HepG2 (cell line): ENCODE measurements at regions not wholly inside any gene's neighbourhood (a gene's known extent, or its start where the extent isn't known, plus 50 kb on each side); places are given as distances from the start of the nearest gene placed in this dataset.

Experiments
- ATAC-seq: fragments of 200-7000 bp; cut with Tn5 transposase; 3 replicates; pipeline ENCODE4 v1.9.1; 2020; ENCODE audit warnings: mild to moderate bottlenecking, moderate library complexity
- BruUV-seq: library from RNA; stranded (reverse); fragments of 400-500 nt; replicated peaks from 2 replicates; lab custom pipeline; 2021; lab: Mats Ljungman, UMichigan
- CTCF ChIA-PET: fragments of 300-600 bp; formaldehyde crosslinking; extraction: SDS; loops from one replicate; lab custom pipeline; 2021; ENCODE audit warnings: low total read pairs, inconsistent platforms, low intra/inter-chr PET ratio; lab: Yijun Ruan, JAX
- POLR2A ChIA-PET: fragments of 350-600 bp; sonication (Branson Sonifier 250); formaldehyde crosslinking; loops from one replicate; lab custom pipeline; 2020; ENCODE audit warnings: antibody characterized with exemption, inconsistent platforms; lab: Yijun Ruan, JAX
- DNase-seq: peaks from one replicate; pipeline ENCODE4 v3.0.0-alpha.2; 2015; ENCODE audit warnings: low spot score
- FAIRE-seq: peaks from 3 replicates; lab custom pipeline; 2011; peaks lifted over from hg19 to GRCh38; lab: Jason Lieb, UNC
- H2AFZ ChIP-seq: one replicate; pipeline ENCODE4 v1.6.1; 2011; ENCODE audit warnings: low read length, inconsistent platforms
- H3K27ac ChIP-seq: fragments of 300-600 bp; 3 replicates; pipeline ENCODE4 v1.8.0; 2011; ENCODE audit warnings: mixed run types, mild to moderate bottlenecking, mixed read lengths, low read length, inconsistent platforms; ENCODE audit not compliant: insufficient read depth; ENCODE audit errors: extremely low read length
- H3K27me3 ChIP-seq, 2 experiments: fragments of 200-600 bp in 1 of 2; 2 replicates in 1 of 2; 3 replicates in 1 of 2; pipeline versions ENCODE4 v1.6.0 to v1.8.0; 2011; ENCODE audit warnings: low read length in 2 of 2, mild to moderate bottlenecking in 2 of 2, moderate library complexity in 2 of 2, inconsistent platforms in 1 of 2; ENCODE audit not compliant: insufficient read depth in 2 of 2, control insufficient read depth in 1 of 2
- H3K36me3 ChIP-seq, 2 experiments: fragments of 200-600 bp in 1 of 2; replicated peaks in 1 of 2; 2 replicates in 1 of 2; 3 replicates in 1 of 2; pipeline versions ENCODE4 v1.5.1 to v1.8.0; 2011; ENCODE audit warnings: low read length in 2 of 2, inconsistent platforms in 1 of 2; ENCODE audit not compliant: insufficient read depth in 2 of 2, control insufficient read depth in 1 of 2
- H3K4me1 ChIP-seq: 2 replicates; pipeline ENCODE4 v1.5.1; 2012; ENCODE audit warnings: low read length, inconsistent platforms; ENCODE audit not compliant: insufficient read depth
- H3K4me2 ChIP-seq: 2 replicates; pipeline ENCODE4 v1.6.0; 2011; ENCODE audit warnings: low read depth, low read length, inconsistent platforms
- H3K4me3 ChIP-seq, 3 experiments: fragments of 200-600 bp in 1 of 3; sonication (generic), shearing (Covaris generic) in 1 of 3; replicated peaks in 1 of 3; 2 replicates each; pipeline ENCODE4 v1.5.1; 2011 to 2016; ENCODE audit warnings: low read length in 3 of 3, inconsistent platforms in 2 of 3, low read depth in 2 of 3, mild to moderate bottlenecking in 2 of 3, control low read depth in 1 of 3, mixed read lengths in 1 of 3; ENCODE audit not compliant: insufficient read depth in 1 of 3
- H3K79me2 ChIP-seq: one replicate; pipeline ENCODE4 v1.6.1; 2011; ENCODE audit warnings: low read length, inconsistent platforms; ENCODE audit not compliant: insufficient read depth
- H3K9ac ChIP-seq: 2 replicates; pipeline ENCODE4 v1.6.0; 2011; ENCODE audit warnings: mild to moderate bottlenecking, low read depth, low read length, inconsistent platforms; ENCODE audit not compliant: insufficient read depth
- H3K9me3 ChIP-seq: 2 replicates; pipeline ENCODE4 v1.5.1; 2012; ENCODE audit warnings: mild to moderate bottlenecking, low read length
- H4K20me1 ChIP-seq: 2 replicates; pipeline ENCODE4 v1.6.0; 2011; ENCODE audit warnings: inconsistent platforms, mild to moderate bottlenecking, low read length, moderate library complexity; ENCODE audit not compliant: insufficient read depth
- KDM2A ChIP-seq: sonication (generic); formaldehyde crosslinking; IDR thresholded peaks from 2 replicates; pipeline ENCODE4 v1.4.0; 2020; ENCODE audit warnings: low read depth, missing genetic modification reagents, borderline replicate concordance
- MYC ChIP-seq: sonication (generic); formaldehyde crosslinking; IDR thresholded peaks from 2 replicates; pipeline ENCODE4 v1.9.0; 2021; ENCODE audit warnings: missing genetic modification reagents, borderline replicate concordance
- NFE2 ChIP-seq: sonication (generic); formaldehyde crosslinking; IDR thresholded peaks from 2 replicates; pipeline ENCODE4 v1.4.0; 2020; ENCODE audit warnings: missing genetic modification reagents
- NFYB ChIP-seq: sonication (generic); formaldehyde crosslinking; IDR thresholded peaks from 2 replicates; pipeline ENCODE4 v1.4.0; 2020; ENCODE audit warnings: missing genetic modification reagents
- NR0B2 ChIP-seq: sonication (generic); formaldehyde crosslinking; IDR thresholded peaks from 2 replicates; pipeline ENCODE4 v1.4.0; 2020; ENCODE audit warnings: mild to moderate bottlenecking, missing genetic modification reagents
- TARDBP ChIP-seq: sonication (generic); formaldehyde crosslinking; IDR thresholded peaks from 2 replicates; pipeline ENCODE4 v1.8.0; 2022; ENCODE audit warnings: mild to moderate bottlenecking, missing genetic modification reagents
- ZNF124 ChIP-seq: sonication (generic); formaldehyde crosslinking; IDR thresholded peaks from 2 replicates; pipeline ENCODE4 v1.4.0; 2020; ENCODE audit warnings: missing genetic modification reagents
- ZNF782 ChIP-seq: sonication (generic); formaldehyde crosslinking; IDR thresholded peaks from 2 replicates; pipeline ENCODE4 v1.4.0; 2020; ENCODE audit warnings: missing genetic modification reagents, mild to moderate bottlenecking, borderline replicate concordance
- ZSCAN22 ChIP-seq: sonication (generic); formaldehyde crosslinking; IDR thresholded peaks from 2 replicates; pipeline ENCODE4 v1.4.0; 2020; ENCODE audit warnings: mild to moderate bottlenecking, missing genetic modification reagents
- WGBS: methylation state at CpG from one replicate; pipeline ENCODE4 v1.1.6; 2017; ENCODE audit warnings: low lambda C conversion rate; 5-methylcytosine and 5-hydroxymethylcytosine counted together
- in situ Hi-C: cut with HindIII; loops from 2 replicates; pipeline ENCODE4 v1.10.0; 2017; ENCODE audit warnings: low pct_unique_long_range_greater_than_20kb; ENCODE audit not compliant: extremely low pct_ligation_motif_present
- intact Hi-C: fragments of 100-400 bp; cut with micrococcal nuclease; formaldehyde crosslinking; loops from one replicate; pipeline ENCODE4 v1.10.0; 2022; ENCODE audit not compliant: unreplicated experiment
- TF ChIP-seq, protein P1 (sequence below): sonication (generic); formaldehyde crosslinking; conservative IDR thresholded peaks from 2 replicates; pipeline ENCODE4 v1.8.1; 2023; ENCODE audit warnings: missing genetic modification reagents

- Histone ChIP-seq H3K27me3 (no peaks in the 10 kb centered on the region; a peak in 1 of 5 replicates), H3K4me3 (no peak overlapping the region), H3K4me1 (no peaks in the 10 kb centered on the region), H3K9me3 (no peaks in the 10 kb centered on the region), H3K79me2 (no peaks in the 10 kb centered on the region), H3K27ac (no peak overlapping the region), H4K20me1 (no peaks in the 10 kb centered on the region), H2AFZ (no peak overlapping the region), H3K36me3 (no peaks in the 10 kb centered on the region), H3K4me2 (no peak overlapping the region), H3K9ac (no peak overlapping the region)
- ChIA-PET POLR2A (no interaction called here), CTCF (no interaction called here)
- no peak for ATAC-seq
- TF ChIP-seq ZSCAN22 (CRISPR knock-in tag) (no peak), ZNF124 (CRISPR knock-in tag) (no peak), NFE2 (CRISPR knock-in tag) (no peak), TARDBP (CRISPR knock-in tag) (no peak), MYC (CRISPR knock-in tag) (no peak), NFYB (CRISPR knock-in tag) (no peak), KDM2A (CRISPR knock-in tag) (no peak)
- no peak for FAIRE-seq
- intact Hi-C loops = no loop called here
- DNase-seq = no peak
- 57% methylated on average over 6 of the region's 6 CpGs for WGBS
- no TSS peak for BruUV-seq
- in situ Hi-C loops = no loop called here
These were observed 52.4 kb upstream of the NXT1 start for GRCh38 chr20:23298155-23298554.

DNA sequence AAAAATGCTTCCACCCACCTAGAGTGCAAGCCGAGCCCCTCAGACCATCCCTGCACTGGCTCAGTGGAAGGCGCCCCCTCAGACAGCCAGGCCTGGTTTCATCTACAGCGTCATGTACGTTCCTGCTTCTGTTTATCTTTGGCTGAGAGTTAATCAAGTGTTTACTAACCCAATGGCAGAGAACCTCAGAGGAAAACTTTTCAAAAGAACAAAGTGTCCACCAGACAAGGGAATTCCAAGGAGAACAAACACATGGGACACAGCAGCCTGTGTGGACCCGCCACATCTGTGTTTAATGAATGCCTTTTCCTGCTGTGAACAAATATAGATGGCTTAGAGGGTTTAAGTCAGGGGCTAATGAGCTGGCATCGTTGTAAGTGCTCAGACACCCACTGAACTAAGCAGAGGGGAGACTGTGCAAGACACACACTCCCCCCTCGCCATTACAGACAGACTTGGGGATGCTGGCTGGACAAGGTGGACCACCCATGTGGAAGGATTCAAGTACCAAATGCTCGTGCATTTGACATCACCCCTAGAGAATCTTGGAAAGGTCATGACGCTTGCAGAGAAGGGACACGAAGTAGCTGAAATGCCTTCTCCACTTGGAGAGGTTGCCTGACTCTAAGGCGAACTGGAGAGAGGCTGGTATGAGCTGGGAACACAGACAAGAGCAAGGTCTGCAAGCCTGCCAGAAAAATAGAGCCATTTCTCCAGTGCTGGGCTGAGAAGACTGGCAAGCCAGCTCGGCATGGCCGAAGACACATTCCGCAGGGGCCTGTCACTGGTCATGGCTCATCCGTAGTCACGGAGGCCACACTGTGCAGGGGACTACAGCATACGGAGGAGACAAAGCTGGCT is 53.5 kb upstream of the NXT1 start:
- Histone ChIP-seq H3K4me3 (no peak overlapping the region), H3K4me2 (no peak overlapping the region), H4K20me1 (no peaks in the 10 kb centered on the region), H3K79me2 (no peaks in the 10 kb centered on the region), H3K36me3 (no peaks in the 10 kb centered on the region), H2AFZ (no peak overlapping the region), H3K27ac (no peak overlapping the region)
- ChIA-PET CTCF (no interaction called here), POLR2A (no interaction called here)
- ATAC-seq = no peak; the same call in 2 of the 3 replicates
- intact Hi-C loops = no loop called here
- TF ChIP-seq ZNF782 (CRISPR knock-in tag) = no peak
- 0 out of 2 replicates have a peak, but pooled peaks have one; percentile 39 for TF ChIP-seq NR0B2 (CRISPR knock-in tag)
- TF ChIP-seq, protein P1, sequence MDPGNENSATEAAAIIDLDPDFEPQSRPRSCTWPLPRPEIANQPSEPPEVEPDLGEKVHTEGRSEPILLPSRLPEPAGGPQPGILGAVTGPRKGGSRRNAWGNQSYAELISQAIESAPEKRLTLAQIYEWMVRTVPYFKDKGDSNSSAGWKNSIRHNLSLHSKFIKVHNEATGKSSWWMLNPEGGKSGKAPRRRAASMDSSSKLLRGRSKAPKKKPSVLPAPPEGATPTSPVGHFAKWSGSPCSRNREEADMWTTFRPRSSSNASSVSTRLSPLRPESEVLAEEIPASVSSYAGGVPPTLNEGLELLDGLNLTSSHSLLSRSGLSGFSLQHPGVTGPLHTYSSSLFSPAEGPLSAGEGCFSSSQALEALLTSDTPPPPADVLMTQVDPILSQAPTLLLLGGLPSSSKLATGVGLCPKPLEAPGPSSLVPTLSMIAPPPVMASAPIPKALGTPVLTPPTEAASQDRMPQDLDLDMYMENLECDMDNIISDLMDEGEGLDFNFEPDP = 0 out of 2 replicates have a peak, but pooled peaks have one; percentile 66
- TF ChIP-seq, all 625 proteins: peak for 2
- DNase-seq (no peak), FAIRE-seq (no peak)
- BruUV-seq = no TSS peak
- Histone ChIP-seq H3K9me3 (no peaks in the 10 kb centered on the region), H3K9ac (no peak overlapping the region), H3K27me3 (no peaks in the 10 kb centered on the region; a peak in 1 of 5 replicates), H3K4me1 (peaks cover 7% of the 10 kb centered on the region)
- 32% methylated on average over 17 of the region's 17 CpGs for whole genome bisulfite sequencing
- in situ Hi-C loops = no loop called here
